Cardiac muscle cell (in vitro differentiated cells and primary cell): ENCODE measurements at regions not wholly inside any gene's neighbourhood (a gene's known extent, or its start where the extent isn't known, plus 50 kb on each side); places are given as distances from the start of the nearest gene placed in this dataset.

Experiments used
- DNase-seq, 2 donors: peaks; one replicate each; pipeline versions ENCODE4 v3.0.0 to v3.0.0-alpha.2; 2010 to 2017; ENCODE audit warnings: low read depth in 1 of 2, low spot score in 1 of 2
- H3K27ac ChIP-seq: fragments of 200-600 bp; sonication (generic); 2 replicates; pipeline ENCODE4 v1.5.1; 2016
- H3K27me3 ChIP-seq: fragments of 200-600 bp; sonication (generic); 2 replicates; pipeline ENCODE4 v1.6.0; 2016; ENCODE audit warnings: control low read depth
- H3K36me3 ChIP-seq: fragments of 200-600 bp; sonication (generic); 2 replicates; pipeline ENCODE4 v1.5.1; 2016; ENCODE audit warnings: control low read depth
- H3K4me1 ChIP-seq: fragments of 200-600 bp; sonication (generic); 2 replicates; pipeline ENCODE4 v1.8.1; 2017; ENCODE audit warnings: low read depth, mild to moderate bottlenecking, mixed run types
- H3K4me3 ChIP-seq: fragments of 200-600 bp; sonication (generic); 2 replicates; pipeline ENCODE4 v1.5.1; 2016; ENCODE audit warnings: mild to moderate bottlenecking
- H3K9me3 ChIP-seq: fragments of 200-600 bp; sonication (generic); 2 replicates; pipeline ENCODE4 v1.5.1; 2017; ENCODE audit warnings: low read depth, mild to moderate bottlenecking, control low read depth
- TF ChIP-seq, protein P1 (sequence below): IDR thresholded peaks from 2 replicates; pipeline ENCODE4 v1.5.1; 2012; ENCODE audit warnings: low read depth, mild to moderate bottlenecking, low read length

- Histone ChIP-seq H3K27ac (no peak overlapping the region), H3K36me3 (no peaks in the 10 kb centered on the region), H3K4me3 (no peak overlapping the region), H3K9me3 (no peaks in the 10 kb centered on the region), H3K27me3 (no peaks in the 10 kb centered on the region), H3K4me1 (no peaks in the 10 kb centered on the region)
- DNase-seq, result no peak
- TF ChIP-seq, protein P1, sequence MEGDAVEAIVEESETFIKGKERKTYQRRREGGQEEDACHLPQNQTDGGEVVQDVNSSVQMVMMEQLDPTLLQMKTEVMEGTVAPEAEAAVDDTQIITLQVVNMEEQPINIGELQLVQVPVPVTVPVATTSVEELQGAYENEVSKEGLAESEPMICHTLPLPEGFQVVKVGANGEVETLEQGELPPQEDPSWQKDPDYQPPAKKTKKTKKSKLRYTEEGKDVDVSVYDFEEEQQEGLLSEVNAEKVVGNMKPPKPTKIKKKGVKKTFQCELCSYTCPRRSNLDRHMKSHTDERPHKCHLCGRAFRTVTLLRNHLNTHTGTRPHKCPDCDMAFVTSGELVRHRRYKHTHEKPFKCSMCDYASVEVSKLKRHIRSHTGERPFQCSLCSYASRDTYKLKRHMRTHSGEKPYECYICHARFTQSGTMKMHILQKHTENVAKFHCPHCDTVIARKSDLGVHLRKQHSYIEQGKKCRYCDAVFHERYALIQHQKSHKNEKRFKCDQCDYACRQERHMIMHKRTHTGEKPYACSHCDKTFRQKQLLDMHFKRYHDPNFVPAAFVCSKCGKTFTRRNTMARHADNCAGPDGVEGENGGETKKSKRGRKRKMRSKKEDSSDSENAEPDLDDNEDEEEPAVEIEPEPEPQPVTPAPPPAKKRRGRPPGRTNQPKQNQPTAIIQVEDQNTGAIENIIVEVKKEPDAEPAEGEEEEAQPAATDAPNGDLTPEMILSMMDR, result no peak
Observed at GRCh38 chr17:74151551-74152315, 51.7 kb upstream of the RPL38 start.

GRCh38 chr17:74152591-74153455, 50.7 kb upstream of the RPL38 start:
- no peaks in the 10 kb centered on the region for H3K9me3 ChIP-seq
- H3K27ac ChIP-seq, result no peak overlapping the region
- DNase-seq, result peak; percentile 28 to 49
- H3K4me3 ChIP-seq, result no peak overlapping the region
- TF ChIP-seq, protein P1, result no peak
- no peaks in the 10 kb centered on the region for H3K36me3 ChIP-seq
- H3K27me3 ChIP-seq, result no peaks in the 10 kb centered on the region
- H3K4me1 ChIP-seq, result no peaks in the 10 kb centered on the region

DNA sequence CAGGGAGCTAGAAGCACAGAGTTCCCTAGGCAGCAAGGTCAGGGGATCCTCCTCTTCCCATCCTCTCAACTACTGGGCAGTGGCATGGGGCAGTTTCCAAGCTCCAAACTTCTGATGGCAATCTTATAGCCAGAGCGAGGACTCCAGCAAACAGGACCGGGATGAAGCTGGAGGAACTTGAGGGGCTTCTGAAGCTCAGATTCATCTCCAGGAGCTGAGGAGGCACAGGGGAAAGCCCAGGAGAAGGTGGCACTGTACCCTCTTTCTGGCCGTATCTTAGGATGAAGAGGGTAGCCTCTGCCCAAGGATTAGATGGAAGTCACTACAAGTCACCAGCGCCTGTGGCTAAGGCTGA, 50.0 kb upstream of the RPL38 start:
- no peaks in the 10 kb centered on the region for H3K36me3 ChIP-seq
- H3K27ac ChIP-seq, result no peak overlapping the region
- no peak overlapping the region for H3K4me3 ChIP-seq
- H3K4me1 ChIP-seq, result no peaks in the 10 kb centered on the region
- DNase-seq, result no peak
- TF ChIP-seq, protein P1, result no peak
- H3K27me3 ChIP-seq, result no peaks in the 10 kb centered on the region
- no peaks in the 10 kb centered on the region for H3K9me3 ChIP-seq
